GM20000 (cell line): ENCODE measurements at regions not wholly inside any gene's neighbourhood (a gene's known extent, or its start where the extent isn't known, plus 50 kb on each side); places are given as distances from the start of the nearest gene placed in this dataset.

Experiments used
- DNase-seq: peaks from one replicate; pipeline ENCODE4 v3.0.0; 2012; ENCODE audit warnings: low spot score
- CTCF ChIP-seq: IDR thresholded peaks from 2 replicates; pipeline ENCODE4 v1.5.1; 2012; ENCODE audit warnings: mild to moderate bottlenecking, control low read depth; ENCODE audit errors: extremely low read depth, missing control alignments

GRCh38 chr14:97602438-97603117 is 805.4 kb downstream of the VRK1 start:
- TF ChIP-seq CTCF = no peak
- DNase-seq = no peak

DNA sequence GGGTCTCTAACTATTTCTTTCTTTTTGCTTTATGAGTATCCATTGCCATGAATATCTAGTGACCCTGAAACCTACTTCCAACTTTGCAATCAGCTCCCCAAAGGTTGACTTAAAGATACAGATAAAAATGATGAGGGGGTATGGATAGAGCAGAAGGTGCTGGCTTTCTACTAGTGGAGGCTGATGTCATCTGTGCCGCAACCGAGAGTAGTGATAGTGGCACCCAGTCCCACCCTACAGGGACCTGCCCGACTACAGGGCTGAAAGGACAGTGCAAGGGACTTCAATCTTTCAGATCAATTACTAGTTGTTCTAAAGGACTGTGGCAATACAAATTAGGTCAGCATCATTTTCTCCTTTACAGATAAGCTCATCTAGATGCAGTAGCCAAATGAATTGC is 806.0 kb downstream of the VRK1 start:
- no peak for DNase-seq
- TF ChIP-seq CTCF = no peak

- no peak for TF ChIP-seq CTCF
- DNase-seq = no peak
Observed at GRCh38 chr14:97604731-97605130, 807.5 kb downstream of the VRK1 start.

DNA sequence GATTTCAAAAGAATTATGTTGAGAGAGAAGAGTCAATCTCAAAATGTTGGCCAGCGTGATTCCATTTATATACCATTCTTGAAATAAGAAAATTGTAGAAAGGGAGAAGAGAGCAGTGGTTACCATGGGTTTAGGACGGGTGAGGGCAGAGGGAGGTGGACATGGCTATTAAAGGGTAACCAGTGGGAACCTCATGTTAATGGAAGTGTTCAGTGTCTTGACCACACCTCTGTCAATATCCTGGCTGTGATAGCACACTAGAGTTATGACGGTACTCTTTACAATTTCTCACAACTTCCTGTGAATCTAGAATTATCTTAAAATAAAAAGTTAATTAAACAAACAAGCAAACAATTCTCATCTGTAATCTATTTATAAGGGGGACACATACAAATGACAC is 821.2 kb downstream of the VRK1 start:
- no peak for TF ChIP-seq CTCF
- no peak for DNase-seq

GRCh38 chr14:97618917-97619690 is 821.9 kb downstream of the VRK1 start:
- no peak for DNase-seq
- TF ChIP-seq CTCF = no peak

GRCh38 chr14:97620066-97620465 is 822.9 kb downstream of the VRK1 start:
- no peak for DNase-seq
- no peak for TF ChIP-seq CTCF

DNA sequence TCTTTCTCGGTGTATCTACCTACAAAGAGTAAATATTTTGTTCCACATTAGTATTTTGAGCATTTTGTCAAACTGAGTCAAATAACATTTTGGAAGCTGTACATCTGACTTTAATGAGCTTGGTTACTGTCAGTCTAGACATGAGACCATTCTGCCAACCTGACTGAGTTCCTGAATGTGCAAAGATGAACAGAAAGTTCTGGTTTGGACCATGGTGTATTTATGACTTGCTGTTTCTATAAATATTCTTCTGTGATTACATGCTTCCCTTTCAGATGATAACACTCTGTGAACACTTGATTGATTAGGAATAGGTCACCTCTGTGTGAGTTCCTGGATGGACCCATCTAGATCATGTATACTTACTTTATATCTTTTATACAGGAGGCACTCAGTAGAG is 827.8 kb downstream of the VRK1 start:
- no peak for DNase-seq
- TF ChIP-seq CTCF = no peak
